ENCODE measurements at regions not wholly inside any gene's neighbourhood (a gene's known extent, or its start where the extent isn't known, plus 50 kb on each side); places are given as distances from the start of the nearest gene placed in this dataset.

DNA sequence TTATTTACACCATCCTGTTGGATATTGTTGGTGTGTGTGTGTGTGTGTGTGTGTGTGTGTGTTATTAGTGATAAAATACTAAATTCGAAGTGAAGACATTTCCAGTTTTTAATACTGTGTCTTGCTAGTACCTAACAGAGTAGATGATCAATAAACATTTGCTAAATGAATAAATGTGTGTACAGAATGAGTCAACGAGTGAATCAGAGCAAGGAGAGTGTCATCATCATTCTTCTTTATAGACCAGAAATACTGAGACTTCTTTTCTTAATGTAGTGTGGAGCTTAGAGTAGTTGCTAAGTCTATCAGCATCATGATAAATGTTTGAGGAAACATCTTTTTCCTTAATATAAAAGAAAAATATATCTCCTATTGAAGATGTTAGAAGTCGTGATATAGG lies 169.7 kb upstream of the SATB2 start:
- no peak for DNase-seq

DNA sequence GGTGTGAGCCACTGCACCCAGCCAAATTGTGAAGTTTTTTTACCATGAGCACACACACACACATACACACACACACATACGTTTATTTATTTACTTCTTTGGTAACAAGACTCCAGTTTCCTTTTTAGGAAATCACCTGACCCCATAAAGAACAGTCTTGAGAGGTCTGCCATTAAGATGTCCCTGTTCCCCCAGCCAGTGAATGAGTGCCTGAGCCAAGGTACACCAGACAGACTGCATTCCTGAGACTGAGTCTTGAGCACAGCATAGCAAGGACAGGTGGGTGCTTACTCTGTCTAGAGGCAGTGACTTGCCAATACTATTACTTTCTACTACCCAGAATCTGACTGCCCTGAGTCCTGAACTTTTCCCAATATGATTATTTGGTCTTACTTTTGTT lies 167.2 kb upstream of the SATB2 start:
- DNase-seq: no peak

- no peak for DNase-seq
These were observed 154.9 kb upstream of the SATB2 start for GRCh38 chr2:199612509-199613130.

GRCh38 chr2:199607914-199608313 lies 150.2 kb upstream of the SATB2 start:
- no peak for DNase-seq

- no peak for DNase-seq
These were observed 148.5 kb upstream of the SATB2 start for GRCh38 chr2:199606193-199606780.

GRCh38 chr2:199603721-199604291 lies 146.1 kb upstream of the SATB2 start:
- DNase-seq: no peak

- DNase-seq: no peak
These were observed 145.4 kb upstream of the SATB2 start for GRCh38 chr2:199602896-199603717.

DNA sequence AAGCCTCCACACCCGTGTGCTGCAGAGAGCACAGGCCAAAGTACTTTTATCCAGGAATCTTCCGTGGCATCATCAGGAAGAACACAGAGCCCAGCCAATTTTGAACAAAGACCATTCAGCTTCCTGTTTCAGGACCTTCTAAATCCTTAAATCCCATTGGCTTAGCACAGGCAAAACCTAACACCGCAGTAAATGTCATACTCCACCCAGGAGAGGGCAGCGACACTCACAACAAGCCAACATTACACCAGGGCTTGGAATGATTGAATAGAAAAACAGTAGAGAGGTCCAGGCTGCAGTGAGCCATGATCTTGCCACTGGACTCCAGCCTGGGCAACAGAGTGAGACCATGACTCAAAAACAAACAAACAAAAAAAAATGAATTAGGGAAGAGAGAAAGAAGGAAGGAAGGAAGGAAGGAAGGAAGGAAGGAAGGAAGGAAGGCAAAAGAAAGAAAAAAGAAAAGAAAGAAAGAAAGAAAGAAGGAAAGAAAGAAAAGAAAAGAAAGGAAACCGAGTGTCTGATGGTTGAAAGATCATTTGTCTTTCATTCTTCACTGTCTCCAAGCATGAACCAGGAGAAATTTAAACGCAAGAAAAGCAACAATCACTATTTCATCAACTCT lies 144.6 kb upstream of the SATB2 start:
- DNase-seq: peak in 1 of 2 experiments; percentile 28

DNA sequence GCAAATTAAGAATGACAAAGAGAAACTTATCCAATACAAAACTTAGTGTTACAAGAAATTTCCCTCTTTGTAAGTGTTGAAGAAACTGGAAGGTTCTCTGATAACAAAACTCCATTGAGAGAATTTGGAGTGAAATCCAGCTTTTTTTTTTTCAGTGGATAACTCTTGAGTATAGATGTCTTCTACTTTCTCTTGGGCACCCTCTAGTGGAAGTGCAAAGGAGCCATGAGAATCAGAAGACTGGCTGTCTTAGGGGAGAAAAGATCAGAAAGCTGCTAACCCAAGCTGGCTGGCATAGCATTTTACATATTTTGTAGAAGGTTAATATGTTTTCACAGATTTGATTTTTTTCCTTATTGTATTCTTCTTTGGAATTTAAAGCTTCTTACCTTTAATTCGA lies 138.8 kb upstream of the SATB2 start:
- peak; percentile 21 to 47 for DNase-seq

GRCh38 chr2:199594443-199594842 lies 136.7 kb upstream of the SATB2 start:
- no peak for DNase-seq

- no peak for DNase-seq
These were observed 134.1 kb upstream of the SATB2 start for GRCh38 chr2:199591826-199592225.

- no peak for DNase-seq
These were observed 132.8 kb upstream of the SATB2 start for GRCh38 chr2:199590321-199591203.

DNA sequence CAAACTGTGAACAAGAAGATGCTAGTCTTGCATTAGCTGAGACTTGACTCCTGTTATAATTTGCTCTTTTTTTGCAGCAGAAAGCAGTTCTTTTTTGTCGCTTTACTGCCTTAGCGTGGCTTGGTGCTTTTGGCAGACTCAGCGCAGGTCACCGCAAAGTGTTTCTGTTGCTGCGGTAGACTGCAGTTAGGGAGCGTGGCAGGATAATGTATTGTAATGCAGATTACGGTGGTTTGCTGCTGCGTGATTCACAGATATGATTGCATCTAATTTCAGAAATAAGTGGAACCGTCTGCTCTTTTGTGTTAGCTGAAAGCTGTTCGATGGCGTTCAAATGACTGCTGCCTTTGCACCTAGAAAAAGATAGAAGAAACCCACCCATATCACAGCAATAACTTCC lies 131.6 kb upstream of the SATB2 start:
- DNase-seq: peak in 1 of 2 experiments; percentile 8

DNA sequence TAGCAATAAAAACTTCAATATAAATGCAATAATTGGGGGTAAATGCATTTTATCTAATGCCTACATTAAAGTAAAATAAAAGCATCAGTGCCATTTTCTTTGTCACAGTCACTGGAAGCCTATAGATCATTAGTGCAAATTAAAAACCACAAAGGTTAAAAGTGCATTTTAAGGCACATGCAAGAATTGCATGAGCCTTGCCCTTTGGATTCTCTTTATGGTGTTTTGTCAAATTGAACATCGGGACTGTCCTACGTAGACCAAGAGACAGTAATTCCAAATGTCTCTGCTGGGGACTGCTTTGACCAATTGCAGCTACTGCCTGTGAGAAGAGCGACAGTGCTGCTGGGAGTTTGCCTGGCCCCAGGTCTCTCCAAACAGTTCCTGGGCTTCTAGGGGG lies 130.3 kb upstream of the SATB2 start:
- no peak for DNase-seq

- no peak for DNase-seq
These were observed 128.9 kb upstream of the SATB2 start for GRCh38 chr2:199586646-199587045.

- no peak for DNase-seq
These were observed 125.9 kb upstream of the SATB2 start for GRCh38 chr2:199583676-199584075.

- no peak for DNase-seq
These were observed 124.2 kb upstream of the SATB2 start for GRCh38 chr2:199581935-199582360.

- DNase-seq: no peak
These were observed 123.7 kb upstream of the SATB2 start for GRCh38 chr2:199581408-199581807.

- DNase-seq: no peak
These were observed 117.7 kb upstream of the SATB2 start for GRCh38 chr2:199575416-199575815.

- no peak for DNase-seq
These were observed 114.8 kb upstream of the SATB2 start for GRCh38 chr2:199572571-199572970.

DNA sequence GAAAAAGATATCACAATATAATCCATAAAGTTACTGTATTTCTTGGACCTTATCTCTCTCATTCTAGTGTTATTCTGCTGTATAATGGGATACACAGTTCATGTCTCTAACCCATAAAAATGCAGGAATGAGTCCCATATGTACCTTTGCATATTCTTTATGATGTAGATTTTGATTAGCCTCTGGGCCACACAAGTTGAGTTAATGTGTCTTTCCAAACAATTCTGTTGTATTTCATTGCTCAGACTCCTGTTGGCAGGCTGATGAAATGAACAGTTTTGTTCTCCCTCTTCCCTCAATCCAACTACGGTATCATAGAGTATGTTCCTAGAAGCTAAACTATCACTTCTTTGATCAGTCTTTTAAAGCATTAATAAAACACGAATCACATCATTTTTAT lies 113.2 kb upstream of the SATB2 start:
- no peak for DNase-seq

- DNase-seq: no peak
These were observed 111.6 kb upstream of the SATB2 start for GRCh38 chr2:199569336-199569735.
